SK-N-SH (cell line): ENCODE measurements at regions not wholly inside any gene's neighbourhood (a gene's known extent, or its start where the extent isn't known, plus 50 kb on each side); places are given as distances from the start of the nearest gene placed in this dataset.

Source experiments
- CTCF ChIP-seq: fragments of 200-600 bp; sonication (generic); IDR thresholded peaks from 2 replicates; pipeline ENCODE4 v1.6.1; 2017; ENCODE audit warnings: antibody characterized with exemption, mild to moderate bottlenecking, moderate library complexity
- EP300 ChIP-seq, 2 experiments: IDR thresholded peaks; 2 replicates each; pipeline versions ENCODE4 v1.4.0 to v1.6.1; 2012; ENCODE audit warnings: borderline replicate concordance in 1 of 2, low read depth in 1 of 2, low read length in 1 of 2
- GABPA ChIP-seq: IDR thresholded peaks from 2 replicates; pipeline ENCODE4 v1.4.0; 2012; ENCODE audit warnings: low read depth, mild to moderate bottlenecking
- IRF3 ChIP-seq: fragments of 150-350 bp; IDR thresholded peaks from 2 replicates; pipeline ENCODE4 v1.6.1; 2016; ENCODE audit warnings: mild to moderate bottlenecking, low read depth, low read length
- JUND ChIP-seq: IDR thresholded peaks from 2 replicates; pipeline ENCODE4 v1.4.0; 2012
- MAX ChIP-seq: IDR thresholded peaks from 2 replicates; pipeline ENCODE4 v1.4.0; 2012; ENCODE audit warnings: low read depth
- NFIC ChIP-seq: IDR thresholded peaks from 2 replicates; pipeline ENCODE4 v1.4.0; 2012; ENCODE audit warnings: borderline replicate concordance
- NRF1 ChIP-seq: IDR thresholded peaks from 2 replicates; pipeline ENCODE4 v1.6.1; 2012; ENCODE audit warnings: low read depth, mild to moderate bottlenecking, low read length
- REST ChIP-seq: IDR thresholded peaks from 2 replicates; pipeline ENCODE4 v1.6.1; 2012; ENCODE audit warnings: mild to moderate bottlenecking, low read depth, low read length, moderate library complexity
- TAF1 ChIP-seq: IDR thresholded peaks from 2 replicates; pipeline ENCODE4 v1.6.1; 2012; ENCODE audit warnings: low read depth, mild to moderate bottlenecking, low read length, moderate library complexity, borderline replicate concordance
- TEAD4 ChIP-seq: IDR thresholded peaks from 2 replicates; pipeline ENCODE4 v1.4.0; 2012; ENCODE audit warnings: mild to moderate bottlenecking, borderline replicate concordance; ENCODE audit not compliant: insufficient read depth
- USF1 ChIP-seq: IDR thresholded peaks from 2 replicates; pipeline ENCODE4 v1.4.0; 2012; ENCODE audit warnings: low read depth, borderline replicate concordance

- TF ChIP-seq NRF1 = no peak
- no peak for TF ChIP-seq USF1
- no peak for TF ChIP-seq CTCF
- TF ChIP-seq IRF3 = no peak
- TF ChIP-seq REST = no peak
- TF ChIP-seq MAX = no peak
- TF ChIP-seq JUND = no peak
- no peak for TF ChIP-seq GABPA
- TF ChIP-seq EP300 (IDR thresholded peaks at IDR 0.05; ENCODE audit: borderline replicate concordance in 1 of 2, low read depth in 1 of 2, low read length in 1 of 2) = no peak
- TF ChIP-seq NFIC = no peak
- TF ChIP-seq TEAD4 = no peak
- no peak for TF ChIP-seq TAF1
Measured at GRCh38 chr6:50913105-50913770, 94.6 kb downstream of the TFAP2B start.
